ACHN (cell line): ENCODE measurements at regions not wholly inside any gene's neighbourhood (a gene's known extent, or its start where the extent isn't known, plus 50 kb on each side); places are given as distances from the start of the nearest gene placed in this dataset.
"Not testable (repeated sequence)": the region's sequence is repeated elsewhere in the genome, so short reads cannot be mapped to it uniquely, and the experiment has no call there.

ENCODE experiments used
- DNase-seq: peaks from one replicate; pipeline ENCODE4 v3.0.0-alpha.2; 2015
- in situ Hi-C: cut with HindIII; loops from 2 replicates; pipeline ENCODE4 v1.10.0; 2017; ENCODE audit warnings: low sequenced_read_pairs, low pct_ligation_motif_present, low pct_unique_long_range_greater_than_20kb

DNA sequence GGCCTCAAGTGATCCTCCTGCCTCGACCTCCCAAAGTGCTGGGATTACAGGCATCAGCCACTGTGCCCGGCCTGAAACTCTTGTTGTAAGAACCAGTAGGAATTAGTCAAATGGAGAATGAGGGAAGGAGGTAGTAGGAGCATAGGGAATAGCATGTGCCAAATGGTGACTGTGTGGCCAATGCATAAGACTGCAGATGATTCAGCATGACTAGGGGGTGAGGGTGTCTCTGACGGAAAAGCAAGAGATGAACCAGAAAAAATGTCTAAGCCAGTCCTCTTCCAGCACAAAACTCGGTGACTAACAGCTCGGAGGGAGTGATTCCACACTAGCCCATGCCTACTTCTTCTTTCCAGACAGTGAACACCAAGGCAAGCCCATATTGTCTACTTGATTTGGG is 58.2 kb upstream of the DUSP21 start:
- in situ Hi-C loops: no loop called here
- peak; percentile 1 for DNase-seq

- DNase-seq: no peak
Measured at GRCh38 chrX:44784241-44784640, 59.6 kb upstream of the DUSP21 start.

DNA sequence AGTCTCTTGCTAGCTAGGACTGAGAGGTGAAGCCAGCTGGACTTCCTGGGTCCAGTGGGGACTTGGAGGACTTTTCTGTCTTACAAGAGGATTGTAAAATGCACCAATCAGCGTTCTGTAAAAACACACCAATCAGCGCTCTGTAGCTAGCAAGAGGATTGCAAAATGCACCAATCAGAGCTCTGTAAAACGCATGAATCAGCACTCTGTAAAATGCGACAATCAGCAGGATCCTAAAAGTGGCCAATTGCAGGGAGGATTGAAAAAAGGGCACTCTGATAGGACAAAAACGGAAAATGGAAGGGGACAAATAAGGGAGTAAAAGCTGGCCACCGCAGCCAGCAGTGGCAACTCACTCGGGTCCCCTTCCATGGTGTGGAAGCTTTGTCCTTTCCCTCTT is 65.6 kb upstream of the DUSP21 start:
- DNase-seq: no peak
- in situ Hi-C loops: no loop called here

More at GRCh38 chrX:44784241-44784640, 59.6 kb upstream of the DUSP21 start:
- in situ Hi-C loops: no loop called here

GRCh38 chrX:44775726-44776125 is 68.1 kb upstream of the DUSP21 start:
- DNase-seq: no peak
- in situ Hi-C loops: no loop called here

DNA sequence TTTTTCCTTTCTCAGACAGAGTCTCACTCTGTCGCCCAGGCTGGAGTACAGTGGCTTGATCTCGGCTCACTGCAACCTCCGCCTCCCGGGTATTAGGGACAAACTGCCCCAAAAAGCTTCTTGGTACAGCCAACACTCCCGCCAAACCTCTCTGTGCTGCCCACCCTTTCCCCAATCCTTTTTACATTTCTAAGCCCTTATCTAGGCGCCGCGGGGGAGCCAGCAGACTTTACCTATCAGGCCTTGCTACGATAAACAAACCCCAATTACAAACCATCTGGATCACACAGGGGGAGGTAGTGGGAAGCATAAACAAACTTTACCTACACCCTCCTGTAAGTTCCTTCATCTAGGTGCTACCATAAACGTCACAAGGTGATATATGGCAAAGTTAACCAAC is 69.8 kb upstream of the DUSP21 start:
- in situ Hi-C loops, DNase-seq: not testable (repeated sequence)

- DNase-seq: no peak
- in situ Hi-C loops: no loop called here
Measured at GRCh38 chrX:44770121-44770520, 73.7 kb upstream of the DUSP21 start.

DNA sequence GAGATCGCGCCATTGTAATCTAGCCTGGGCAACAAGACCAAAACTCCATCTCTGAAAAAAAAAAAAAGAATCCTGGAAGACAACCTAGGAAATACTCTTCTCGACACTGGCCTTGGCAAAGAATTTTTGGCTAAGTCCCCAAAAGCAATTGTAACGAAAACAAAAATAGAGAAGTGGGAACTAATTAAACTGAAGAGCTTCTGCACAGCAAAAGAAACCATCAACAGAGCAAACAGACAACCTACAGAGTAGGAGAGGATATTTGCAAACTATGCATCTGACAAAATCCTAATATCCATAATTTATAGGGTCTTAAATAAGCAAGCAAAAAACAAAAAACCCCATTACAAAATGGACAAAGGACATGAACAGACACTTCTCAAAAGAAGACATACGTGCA is 76.5 kb upstream of the DUSP21 start:
- no peak for DNase-seq
- in situ Hi-C loops: no loop called here

GRCh38 chrX:44765556-44765955 is 78.3 kb upstream of the DUSP21 start:
- DNase-seq: no peak
- in situ Hi-C loops: no loop called here

DNA sequence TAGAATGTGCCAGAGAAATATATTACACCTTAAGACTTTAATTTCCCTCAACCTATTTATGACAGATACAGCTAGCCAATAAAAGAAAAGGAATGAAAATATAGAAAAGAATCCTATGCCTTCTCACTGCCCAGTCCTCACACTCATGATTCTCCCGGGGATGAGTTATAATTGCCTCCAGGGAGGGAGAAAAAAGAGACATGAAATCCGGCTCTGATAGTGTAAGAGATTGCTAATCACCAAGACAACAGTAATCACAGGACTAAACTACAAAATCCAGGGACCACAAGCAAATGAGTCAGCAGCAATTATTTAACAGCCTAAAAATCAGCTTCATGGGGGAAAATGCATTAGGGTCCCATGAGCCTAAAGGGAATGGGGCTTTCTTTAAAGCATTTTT is 95.9 kb upstream of the DUSP21 start:
- no peak for DNase-seq
- in situ Hi-C loops: no loop called here

- in situ Hi-C loops: no loop called here
- DNase-seq: no peak
Measured at GRCh38 chrX:44747317-44747716, 96.5 kb upstream of the DUSP21 start.

GRCh38 chrX:44744799-44745198 is 99.0 kb upstream of the DUSP21 start:
- in situ Hi-C loops: no loop called here
- no peak for DNase-seq

DNA sequence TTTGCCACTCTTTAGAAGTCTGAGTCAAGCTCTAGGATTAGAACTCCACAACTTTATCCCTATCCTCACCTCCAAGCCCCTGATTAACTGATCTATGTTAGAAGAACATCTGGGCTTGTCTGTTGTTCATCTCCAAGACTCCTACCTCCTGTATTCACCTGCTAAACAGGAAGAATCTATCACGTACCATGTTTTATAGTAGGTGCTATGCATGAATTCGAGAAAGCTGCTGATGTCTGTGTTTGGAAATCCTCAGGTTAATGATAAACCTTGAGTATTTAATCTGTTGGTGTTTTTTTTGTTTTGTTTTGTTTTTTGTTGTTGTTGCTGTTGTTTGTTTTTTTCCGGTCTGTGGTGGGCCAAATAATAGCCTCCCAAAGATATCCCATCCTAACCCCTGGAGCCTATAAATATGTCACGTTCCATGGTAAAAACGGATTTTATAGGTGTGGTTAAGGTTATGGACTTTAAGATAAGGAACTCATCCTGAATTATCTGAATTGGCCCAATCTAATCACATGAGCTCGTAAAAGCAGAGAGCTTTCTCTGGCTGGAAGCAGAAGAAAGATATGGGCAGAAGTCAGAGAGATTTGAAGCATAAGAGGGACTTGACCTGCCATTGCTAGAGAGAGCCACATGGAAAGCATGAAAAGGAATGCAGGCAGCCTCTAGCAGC is 101.2 kb upstream of the DUSP21 start:
- in situ Hi-C loops: no loop called here
- no peak for DNase-seq

- DNase-seq, in situ Hi-C loops: not testable (repeated sequence)
Measured at GRCh38 chrX:44741859-44742258, 102.0 kb upstream of the DUSP21 start.

GRCh38 chrX:44741458-44741857 is 102.4 kb upstream of the DUSP21 start:
- in situ Hi-C loops, DNase-seq: not testable (repeated sequence)

- no peak for DNase-seq
- in situ Hi-C loops: no loop called here
Measured at GRCh38 chrX:44735498-44735897, 108.3 kb upstream of the DUSP21 start.

DNA sequence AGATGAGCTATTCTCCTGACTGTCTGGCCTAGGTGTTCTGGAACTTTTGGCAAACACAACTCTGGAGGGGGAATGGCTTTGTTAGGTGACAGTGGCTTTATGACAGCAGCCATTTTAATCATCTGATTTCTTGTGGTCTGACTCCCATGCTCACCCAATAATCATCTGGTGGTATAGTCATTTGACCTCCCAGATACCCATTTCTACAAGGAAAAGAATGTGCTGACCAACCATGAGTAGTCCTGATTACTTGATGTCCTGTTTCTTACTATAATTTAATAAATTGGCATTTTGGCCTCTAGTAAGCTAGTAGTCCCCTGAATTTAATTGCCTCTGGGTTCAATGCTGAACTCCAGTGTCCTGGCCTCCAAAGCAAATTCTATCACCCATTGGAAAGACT is 109.9 kb upstream of the DUSP21 start:
- in situ Hi-C loops: no loop called here
- DNase-seq: no peak

- in situ Hi-C loops: no loop called here
- no peak for DNase-seq
Measured at GRCh38 chrX:44731160-44731559, 112.7 kb upstream of the DUSP21 start.

- in situ Hi-C loops: no loop called here
- no peak for DNase-seq
Measured at GRCh38 chrX:44723426-44723825, 120.4 kb upstream of the DUSP21 start.

GRCh38 chrX:44708470-44708869 is 135.4 kb upstream of the DUSP21 start:
- no peak for DNase-seq
- in situ Hi-C loops: no loop called here

DNA sequence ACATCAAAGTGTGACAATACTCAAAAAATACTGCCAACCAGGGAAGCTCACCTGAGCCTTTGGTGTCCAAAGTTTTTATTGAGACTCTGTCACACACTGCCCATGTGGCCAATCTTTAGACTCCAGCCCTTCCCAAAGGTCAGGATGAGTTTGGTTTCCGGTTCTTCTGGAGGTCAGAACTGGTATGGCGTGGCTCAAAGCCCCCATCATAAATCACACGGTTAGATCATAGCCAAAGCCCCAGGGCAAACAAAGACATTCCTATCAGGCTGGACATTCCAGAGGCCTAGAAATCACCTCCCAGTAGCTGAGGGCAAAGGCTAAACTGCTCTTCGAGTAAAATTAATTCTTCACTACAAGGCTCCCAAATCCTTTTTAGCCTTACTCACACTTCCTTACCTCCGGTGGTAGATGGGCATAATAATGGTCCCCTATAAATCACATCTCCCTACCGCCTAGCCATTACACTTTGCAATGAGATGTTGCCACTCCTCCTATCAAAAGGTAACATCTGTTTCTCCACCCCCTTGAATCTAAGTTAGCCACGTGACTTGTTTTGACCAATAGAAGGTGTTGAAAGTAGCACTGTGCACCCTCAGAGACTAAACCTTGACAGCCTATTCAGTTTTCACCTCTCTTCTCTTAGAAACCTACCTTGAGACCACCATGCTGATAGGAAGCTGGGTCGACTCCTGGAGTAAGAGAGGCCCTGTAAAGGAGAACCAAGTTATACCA is 137.8 kb upstream of the DUSP21 start:
- DNase-seq: no peak
- in situ Hi-C loops: no loop called here
